H1 (cell line): ENCODE measurements at regions not wholly inside any gene's neighbourhood (a gene's known extent, or its start where the extent isn't known, plus 50 kb on each side); places are given as distances from the start of the nearest gene placed in this dataset.
A peak's percentile ranks its signal among the peaks of the same experiment; 100 is the strongest.

Source experiments
- CTCF ChIA-PET: fragments of 300-600 bp; sonication (Branson Sonifier 250); formaldehyde crosslinking; loops from one replicate; lab custom pipeline; 2021; ENCODE audit not compliant: partially characterized antibody; lab: Charles Lee
- POLR2A ChIA-PET: fragments of 300-600 bp; sonication (Branson Sonifier 250); formaldehyde crosslinking; loops from one replicate; lab custom pipeline; 2021; ENCODE audit warnings: inconsistent platforms; ENCODE audit not compliant: partially characterized antibody; lab: Charles Lee
- DNase-seq, 2 experiments: peaks; one replicate each; pipeline versions ENCODE4 v3.0.0 to v3.0.0-alpha.2; 2010 to 2022; ENCODE audit warnings: low spot score in 2 of 2, low read depth in 1 of 2, mixed read lengths in 1 of 2
- FAIRE-seq: peaks from 2 replicates; lab custom pipeline; 2011; peaks lifted over from hg19 to GRCh38; lab: Jason Lieb, UNC
- H2AFZ ChIP-seq: 2 replicates; pipeline ENCODE4 v1.8.1; 2012; ENCODE audit warnings: low read length, inconsistent platforms
- H2AK5ac ChIP-seq: 2 replicates; pipeline ENCODE4 v1.6.1; 2013; ENCODE audit warnings: low read depth, low read length
- H2BK120ac ChIP-seq: replicated peaks from 2 replicates; pipeline ENCODE3; 2013; ENCODE audit warnings: low read depth, low read length, inconsistent platforms
- H2BK12ac ChIP-seq: 2 replicates; pipeline ENCODE4 v1.6.1; 2013; ENCODE audit warnings: low read depth, low read length
- H2BK15ac ChIP-seq: 2 replicates; pipeline ENCODE4 v1.6.1; 2013; ENCODE audit warnings: low read length
- H2BK20ac ChIP-seq: 2 replicates; pipeline ENCODE4 v1.6.1; 2013; ENCODE audit warnings: low read length
- H2BK5ac ChIP-seq: 2 replicates; pipeline ENCODE4 v1.6.1; 2013; ENCODE audit warnings: low read depth, low read length
- H3K14ac ChIP-seq: 2 replicates; pipeline ENCODE4 v1.6.1; 2013; ENCODE audit warnings: inconsistent platforms; ENCODE audit not compliant: insufficient read length
- H3K18ac ChIP-seq: 2 replicates; pipeline ENCODE4 v1.6.1; 2013; ENCODE audit warnings: low read length; ENCODE audit errors: extremely low read depth
- H3K23ac ChIP-seq: 2 replicates; pipeline ENCODE4 v1.6.1; 2013; ENCODE audit warnings: inconsistent platforms; ENCODE audit not compliant: insufficient read length
- H3K23me2 ChIP-seq: 2 replicates; pipeline ENCODE4 v1.6.1; 2013; ENCODE audit warnings: low read depth, low read length
- H3K27ac ChIP-seq: 2 replicates; pipeline ENCODE4 v1.6.1; 2011; ENCODE audit warnings: low read depth, low read length, inconsistent platforms
- H3K27me3 ChIP-seq, 4 experiments: replicated peaks in 1 of 4; 1 replicate in 1 of 4; 2 replicates in 3 of 4; pipeline versions ENCODE4 v1.6.1 to v1.8.1; 2011 to 2013; ENCODE audit warnings: low read length in 3 of 4, mild to moderate bottlenecking in 3 of 4, inconsistent platforms in 2 of 4, mixed read lengths in 2 of 4, moderate library complexity in 1 of 4; ENCODE audit not compliant: control insufficient read depth in 3 of 4, insufficient read depth in 3 of 4; ENCODE audit errors: extremely low read depth in 1 of 4
- H3K36me3 ChIP-seq, 4 experiments: 2 replicates each; pipeline versions ENCODE4 v1.6.1 to v1.8.1; 2011 to 2013; ENCODE audit warnings: mild to moderate bottlenecking in 4 of 4, low read length in 3 of 4, moderate library complexity in 2 of 4, control low read depth in 1 of 4, inconsistent platforms in 1 of 4; ENCODE audit not compliant: insufficient read depth in 4 of 4, control insufficient read depth in 2 of 4
- H3K4ac ChIP-seq: replicated peaks from 2 replicates; pipeline ENCODE3; 2013; ENCODE audit warnings: low read length, low read depth, mixed read lengths, inconsistent platforms; ENCODE audit not compliant: insufficient read length
- H3K4me1 ChIP-seq, 4 experiments: replicated peaks in 1 of 4; 1 replicate in 1 of 4; 2 replicates in 3 of 4; pipeline versions ENCODE4 v1.6.1 to v1.8.1; 2011 to 2013; ENCODE audit warnings: low read length in 3 of 4, inconsistent platforms in 2 of 4, mixed read lengths in 1 of 4; ENCODE audit not compliant: insufficient read depth in 4 of 4, control insufficient read depth in 3 of 4
- H3K4me2 ChIP-seq, 2 experiments: 2 replicates each; pipeline versions ENCODE4 v1.6.1 to v1.8.1; 2011 to 2013; ENCODE audit warnings: low read depth in 2 of 2, low read length in 2 of 2, control low read depth in 1 of 2, inconsistent platforms in 1 of 2, mild to moderate bottlenecking in 1 of 2; ENCODE audit not compliant: insufficient read depth in 1 of 2
- H3K4me3 ChIP-seq, 4 experiments: fragments of 200-600, 300-600 bp in 1 of 4; sonication (generic), shearing (Covaris generic), sonication (Bioruptor Twin) in 1 of 4; 2 replicates each; pipeline versions ENCODE4 v1.5.1 to v1.8.1; 2011 to 2016; ENCODE audit warnings: low read length in 4 of 4, low read depth in 3 of 4, control low read depth in 2 of 4, inconsistent platforms in 2 of 4, mild to moderate bottlenecking in 2 of 4, mixed read lengths in 1 of 4, moderate library complexity in 1 of 4; ENCODE audit not compliant: insufficient read depth in 2 of 4; ENCODE audit errors: extremely low read depth in 1 of 4
- H3K56ac ChIP-seq: replicated peaks from 2 replicates; pipeline ENCODE3; 2013; ENCODE audit warnings: low read depth, mild to moderate bottlenecking, mixed read lengths, low read length, inconsistent platforms; ENCODE audit not compliant: insufficient read length
- H3K79me1 ChIP-seq: 2 replicates; pipeline ENCODE4 v1.6.1; 2013; ENCODE audit warnings: low read depth, low read length, control low read depth
- H3K79me2 ChIP-seq, 2 experiments: 2 replicates each; pipeline versions ENCODE4 v1.6.1 to v1.8.1; 2012 to 2013; ENCODE audit warnings: low read length in 2 of 2, mild to moderate bottlenecking in 2 of 2, inconsistent platforms in 1 of 2; ENCODE audit not compliant: insufficient read depth in 2 of 2, control insufficient read depth in 1 of 2
- H3K9ac ChIP-seq, 4 experiments: replicated peaks in 1 of 4; 1 replicate in 1 of 4; 2 replicates in 3 of 4; pipeline versions ENCODE4 v1.6.1 to v1.8.1; 2011 to 2013; ENCODE audit warnings: low read depth in 3 of 4, low read length in 3 of 4, control low read depth in 2 of 4, mild to moderate bottlenecking in 2 of 4, moderate library complexity in 2 of 4, inconsistent platforms in 1 of 4; ENCODE audit errors: extremely low read depth in 1 of 4
- H3K9me3 ChIP-seq, 2 experiments: 2 replicates each; pipeline versions ENCODE4 v1.6.1 to v1.8.1; 2012 to 2013; ENCODE audit warnings: mild to moderate bottlenecking in 2 of 2, moderate library complexity in 2 of 2, control low read depth in 1 of 2, inconsistent platforms in 1 of 2, low read depth in 1 of 2, low read length in 1 of 2, mixed read lengths in 1 of 2; ENCODE audit not compliant: insufficient read depth in 2 of 2
- H4K20me1 ChIP-seq, 2 experiments: replicated peaks in 1 of 2; 2 replicates each; pipeline versions ENCODE3 to v1.8.1; 2011 to 2013; ENCODE audit warnings: inconsistent platforms in 2 of 2, low read length in 2 of 2, mild to moderate bottlenecking in 1 of 2; ENCODE audit not compliant: insufficient read depth in 2 of 2, control insufficient read depth in 1 of 2
- H4K5ac ChIP-seq: 2 replicates; pipeline ENCODE4 v1.6.1; 2013; ENCODE audit warnings: low read length, low read depth, mixed read lengths, inconsistent platforms; ENCODE audit not compliant: insufficient read length
- H4K8ac ChIP-seq: 2 replicates; pipeline ENCODE4 v1.8.0; 2013; ENCODE audit warnings: mild to moderate bottlenecking, moderate library complexity, low read length, inconsistent platforms; ENCODE audit not compliant: insufficient read depth; ENCODE audit errors: extremely low read depth
- H4K91ac ChIP-seq: replicated peaks from 2 replicates; pipeline ENCODE3; 2013; ENCODE audit warnings: low read length, mixed read lengths, inconsistent platforms; ENCODE audit not compliant: insufficient read length
- CREB1 ChIP-seq: IDR thresholded peaks from 2 replicates; pipeline ENCODE4 v1.6.1; 2012; ENCODE audit warnings: inconsistent platforms
- SRF ChIP-seq: IDR thresholded peaks from 2 replicates; pipeline ENCODE4 v1.6.1; 2011; ENCODE audit warnings: mild to moderate bottlenecking, low read depth, low read length, moderate library complexity
- WGBS, 2 experiments: shearing (Covaris generic) in 1 of 2; methylation state at CpG; one replicate each; pipeline versions ENCODE4 v1.1.6 to v1.1.7; 2013 to 2015; ENCODE audit warnings: low lambda C conversion rate in 2 of 2, mixed read lengths in 2 of 2, inconsistent platforms in 1 of 2, low coverage in 1 of 2, missing lambda C conversion rate in 1 of 2; ENCODE audit not compliant: insufficient replicate concordance in 2 of 2, insufficient coverage in 1 of 2, insufficient read length in 1 of 2; ENCODE audit errors: extremely low coverage in 1 of 2, missing lambda C conversion rate in 1 of 2; 5-methylcytosine and 5-hydroxymethylcytosine counted together

DNA sequence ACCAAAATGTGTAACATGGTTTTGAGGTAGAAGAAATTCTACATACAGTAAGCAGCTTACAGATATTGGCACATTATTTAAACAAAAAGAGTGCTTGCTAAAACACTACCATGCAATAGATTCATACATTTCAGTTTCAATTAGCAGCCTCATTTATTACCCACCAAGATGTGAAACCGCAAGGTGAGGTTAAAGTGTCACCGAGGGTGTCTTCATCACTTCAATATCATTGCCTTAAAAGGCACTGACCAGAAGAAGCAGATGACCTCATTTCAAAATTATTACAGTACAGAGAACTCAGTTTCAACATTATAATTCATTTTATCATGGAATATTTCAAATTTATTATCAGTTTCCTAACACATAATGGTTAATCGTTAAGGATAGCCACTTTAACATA is 302.2 kb downstream of the ISL1 start:
- no peaks in the 10 kb centered on the region for H3K27me3 ChIP-seq
- ChIA-PET CTCF (no interaction called here), POLR2A (no interaction called here)
- TF ChIP-seq SRF (peak; percentile 47; the same call in 1 of the 2 replicates), CREB1 (no peak)
- no peaks in the 10 kb centered on the region for H3K36me3 ChIP-seq
- no peak overlapping the region for H3K9ac ChIP-seq
- H3K79me2 ChIP-seq = no peaks in the 10 kb centered on the region
- 88% methylated on average over 3 of the region's 3 CpGs; no CpG with 5 or more reads in 1 of the 2 experiments for WGBS, 2 experiments
- H2BK15ac ChIP-seq = no peak overlapping the region
- no peak overlapping the region for H4K8ac ChIP-seq
- no peak overlapping the region for H3K27ac ChIP-seq
- no peaks in the 10 kb centered on the region for H3K79me1 ChIP-seq
- no peak for DNase-seq
- H3K4ac ChIP-seq = no peak overlapping the region
- H4K20me1 ChIP-seq = no peaks in the 10 kb centered on the region
- no peak overlapping the region for H3K56ac ChIP-seq
- no peak overlapping the region for H2BK12ac ChIP-seq
- H2BK20ac ChIP-seq = no peak overlapping the region
- no peak overlapping the region for H3K23ac ChIP-seq
- H3K14ac ChIP-seq = no peak overlapping the region
- H3K23me2 ChIP-seq = no peaks in the 10 kb centered on the region
- no peak overlapping the region for H2BK5ac ChIP-seq
- H3K4me3 ChIP-seq = no peak overlapping the region
- H2BK120ac ChIP-seq = no peak overlapping the region
- no peak for FAIRE-seq
- peaks cover 0 to 5% (median 0%) of the 10 kb centered on the region in 4 experiments; a peak in 2 of 7 replicates for H3K4me1 ChIP-seq
- H2AFZ ChIP-seq = no peak overlapping the region
- H4K5ac ChIP-seq = no peak overlapping the region
- H4K91ac ChIP-seq = no peak overlapping the region
- no peak overlapping the region for H2AK5ac ChIP-seq
- H3K4me2 ChIP-seq = no peak overlapping the region
- peaks cover 3 to 7% of the 10 kb centered on the region in 2 experiments; a peak in 2 of 4 replicates for H3K9me3 ChIP-seq
- no peak overlapping the region for H3K18ac ChIP-seq
